Fibroblast of lung (primary cell): ENCODE measurements at regions not wholly inside any gene's neighbourhood (a gene's known extent, or its start where the extent isn't known, plus 50 kb on each side); places are given as distances from the start of the nearest gene placed in this dataset.
"Not testable (repeated sequence)": the region's sequence is repeated elsewhere in the genome, so short reads cannot be mapped to it uniquely, and the experiment has no call there.

ENCODE experiments used
- DNase-seq, 2 donors: peaks; one replicate each; pipeline versions ENCODE4 v3.0.0 to v3.0.0-alpha.2; 2010; ENCODE audit warnings: low read depth in 2 of 2
- H2AFZ ChIP-seq: 2 replicates; pipeline ENCODE4 v1.5.1; 2012; ENCODE audit warnings: low read length, control low read depth, inconsistent platforms
- H3K27ac ChIP-seq: 2 replicates; pipeline ENCODE4 v1.5.1; 2011; ENCODE audit warnings: low read length, control low read depth; ENCODE audit not compliant: insufficient read depth
- H3K27me3 ChIP-seq: 2 replicates; pipeline ENCODE4 v1.5.1; 2011; ENCODE audit warnings: mild to moderate bottlenecking, low read length; ENCODE audit not compliant: control insufficient read depth, insufficient read depth
- H3K36me3 ChIP-seq: 2 replicates; pipeline ENCODE4 v1.5.1; 2011; ENCODE audit warnings: low read length; ENCODE audit not compliant: control insufficient read depth, insufficient read depth
- H3K4me1 ChIP-seq: 2 replicates; pipeline ENCODE4 v1.5.1; 2011; ENCODE audit warnings: low read length; ENCODE audit not compliant: control insufficient read depth, insufficient read depth; ENCODE audit errors: extremely low read depth
- H3K4me2 ChIP-seq: 2 replicates; pipeline ENCODE4 v1.5.1; 2011; ENCODE audit warnings: low read length, control low read depth; ENCODE audit not compliant: insufficient read depth; ENCODE audit errors: extremely low read depth
- H3K4me3 ChIP-seq, 4 experiments: fragments of 200-600 bp in 1 of 4; sonication (generic) in 1 of 4; replicated peaks in 1 of 4; 2 replicates each; pipeline ENCODE4 v1.5.1; 2011 to 2016; ENCODE audit warnings: low read length in 4 of 4, low read depth in 3 of 4, mild to moderate bottlenecking in 3 of 4, control low read depth in 2 of 4, inconsistent platforms in 1 of 4, mixed read lengths in 1 of 4; ENCODE audit not compliant: insufficient read depth in 1 of 4; ENCODE audit errors: control extremely low read depth in 1 of 4
- H3K79me2 ChIP-seq: 2 replicates; pipeline ENCODE4 v1.5.1; 2012; ENCODE audit warnings: mild to moderate bottlenecking, low read length, inconsistent platforms; ENCODE audit not compliant: control insufficient read depth, insufficient read depth
- H3K9ac ChIP-seq: 2 replicates; pipeline ENCODE4 v1.5.1; 2011; ENCODE audit warnings: mild to moderate bottlenecking, low read length, control low read depth; ENCODE audit not compliant: insufficient read depth
- H3K9me3 ChIP-seq: 2 replicates; pipeline ENCODE4 v1.5.1; 2012; ENCODE audit warnings: low read depth, low read length; ENCODE audit not compliant: control insufficient read depth, insufficient read depth
- H4K20me1 ChIP-seq: 2 replicates; pipeline ENCODE4 v1.5.1; 2011; ENCODE audit warnings: low read length; ENCODE audit not compliant: control insufficient read depth, insufficient read depth; ENCODE audit errors: extremely low read depth
- EZH2 ChIP-seq: IDR thresholded peaks from 2 replicates; pipeline ENCODE4 v1.5.1; 2012; ENCODE audit warnings: low read length, control low read depth, mild to moderate bottlenecking; ENCODE audit errors: missing control alignments
- TF ChIP-seq, protein P1 (sequence below), 2 donors: IDR thresholded peaks in 1 of 2; conservative IDR thresholded peaks in 1 of 2; 1 replicate in 1 of 2; 2 replicates in 1 of 2; pipeline ENCODE4 v1.5.1; 2011 to 2012; ENCODE audit warnings: low read length in 2 of 2, control low read depth in 1 of 2, inconsistent platforms in 1 of 2, low read depth in 1 of 2, mild to moderate bottlenecking in 1 of 2

DNA sequence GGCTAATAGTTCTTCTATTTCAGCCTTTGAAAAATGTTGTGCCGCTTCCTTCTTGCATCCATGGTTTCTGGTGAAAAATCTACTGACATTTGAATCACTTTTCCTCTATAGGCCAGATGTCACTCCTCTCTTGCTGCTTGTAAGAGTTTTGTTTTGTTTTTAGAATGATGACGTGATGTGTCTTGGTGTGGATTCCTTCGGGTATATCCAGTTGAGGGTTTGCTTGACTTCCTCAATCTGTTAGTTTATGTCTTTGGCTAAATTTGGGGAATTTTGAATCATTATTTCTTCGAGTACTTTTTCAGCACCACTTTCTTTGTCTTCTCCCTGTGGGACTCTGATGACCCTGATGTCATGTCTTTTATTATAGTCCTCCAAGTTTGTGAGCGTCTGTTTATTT, 175.5 kb downstream of the MYLK4 start:
- peaks cover 2% of the 10 kb centered on the region for H3K4me1 ChIP-seq
- TF ChIP-seq EZH2, result no peak
- TF ChIP-seq, protein P1, sequence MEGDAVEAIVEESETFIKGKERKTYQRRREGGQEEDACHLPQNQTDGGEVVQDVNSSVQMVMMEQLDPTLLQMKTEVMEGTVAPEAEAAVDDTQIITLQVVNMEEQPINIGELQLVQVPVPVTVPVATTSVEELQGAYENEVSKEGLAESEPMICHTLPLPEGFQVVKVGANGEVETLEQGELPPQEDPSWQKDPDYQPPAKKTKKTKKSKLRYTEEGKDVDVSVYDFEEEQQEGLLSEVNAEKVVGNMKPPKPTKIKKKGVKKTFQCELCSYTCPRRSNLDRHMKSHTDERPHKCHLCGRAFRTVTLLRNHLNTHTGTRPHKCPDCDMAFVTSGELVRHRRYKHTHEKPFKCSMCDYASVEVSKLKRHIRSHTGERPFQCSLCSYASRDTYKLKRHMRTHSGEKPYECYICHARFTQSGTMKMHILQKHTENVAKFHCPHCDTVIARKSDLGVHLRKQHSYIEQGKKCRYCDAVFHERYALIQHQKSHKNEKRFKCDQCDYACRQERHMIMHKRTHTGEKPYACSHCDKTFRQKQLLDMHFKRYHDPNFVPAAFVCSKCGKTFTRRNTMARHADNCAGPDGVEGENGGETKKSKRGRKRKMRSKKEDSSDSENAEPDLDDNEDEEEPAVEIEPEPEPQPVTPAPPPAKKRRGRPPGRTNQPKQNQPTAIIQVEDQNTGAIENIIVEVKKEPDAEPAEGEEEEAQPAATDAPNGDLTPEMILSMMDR (conservative IDR thresholded peaks at IDR 0.05 in 1 of 2, IDR thresholded peaks at IDR 0.05 in 1 of 2; ENCODE audit: low read depth in 1 of 2, low read length in 2 of 2), result no peak
- no peak overlapping the region for H3K4me2 ChIP-seq
- no peak overlapping the region for H2AFZ ChIP-seq
- H3K4me3 ChIP-seq, result no peak overlapping the region
- H3K79me2 ChIP-seq, result no peaks in the 10 kb centered on the region
- no peaks in the 10 kb centered on the region for H3K9me3 ChIP-seq
- H3K27ac ChIP-seq, result no peak overlapping the region
- H3K27me3 ChIP-seq, result no peaks in the 10 kb centered on the region
- H4K20me1 ChIP-seq, result no peaks in the 10 kb centered on the region
- peak in 1 of 2 donors; percentile 54 for DNase-seq
- no peak overlapping the region for H3K9ac ChIP-seq
- H3K36me3 ChIP-seq, result no peaks in the 10 kb centered on the region

DNA sequence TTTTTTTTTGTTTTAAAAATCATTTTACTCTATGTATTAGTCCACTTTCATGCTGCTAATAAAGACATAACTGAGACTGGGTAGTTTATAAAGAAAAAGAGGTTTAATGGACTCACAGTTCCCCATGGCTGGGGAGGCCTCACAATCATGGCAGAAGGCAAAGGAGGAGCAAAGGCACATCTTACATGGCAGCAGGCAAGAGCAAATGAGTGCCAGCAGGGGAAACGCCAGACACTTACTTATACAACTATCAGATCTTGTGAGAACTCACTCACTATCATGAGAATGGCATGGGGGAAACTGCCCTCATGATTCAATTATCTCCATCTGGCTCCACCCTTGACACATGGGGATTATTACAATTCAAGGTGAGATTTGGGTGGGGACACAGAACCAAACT, 181.3 kb downstream of the MYLK4 start:
- H3K27ac ChIP-seq, H3K27me3 ChIP-seq, H3K79me2 ChIP-seq, H2AFZ ChIP-seq, H3K9ac ChIP-seq, H4K20me1 ChIP-seq, DNase-seq, H3K36me3 ChIP-seq, H3K4me2 ChIP-seq, H3K4me1 ChIP-seq, H3K4me3 ChIP-seq, H3K9me3 ChIP-seq: not testable (repeated sequence)

DNA sequence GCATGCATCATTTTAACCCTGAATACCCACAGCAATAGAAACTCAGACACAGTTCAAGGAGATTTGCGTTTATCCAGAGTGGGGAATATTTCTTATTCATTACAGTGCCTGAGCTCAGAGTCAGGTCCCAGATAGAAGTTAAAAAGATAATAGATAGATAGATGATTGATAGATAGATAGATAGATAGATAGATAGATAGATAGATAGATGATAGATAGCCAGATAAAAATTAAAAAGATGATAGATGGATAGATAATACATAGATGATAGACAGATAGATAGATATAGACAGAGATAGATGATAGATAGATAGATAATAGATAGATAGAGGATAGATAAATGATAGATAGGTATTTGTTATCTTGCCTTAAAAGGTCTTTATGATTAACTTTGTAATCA, 184.7 kb downstream of the MYLK4 start:
- Histone ChIP-seq H3K9ac (no peak overlapping the region), H3K4me3 (no peak overlapping the region), H3K27me3 (peaks cover 2% of the 10 kb centered on the region), H3K79me2 (no peaks in the 10 kb centered on the region), H4K20me1 (no peaks in the 10 kb centered on the region), H3K36me3 (no peaks in the 10 kb centered on the region), H2AFZ (no peak overlapping the region), H3K9me3 (no peaks in the 10 kb centered on the region), H3K4me1 (no peaks in the 10 kb centered on the region), H3K4me2 (no peak overlapping the region), H3K27ac (no peak overlapping the region)
- no peak for DNase-seq
- TF ChIP-seq EZH2, result no peak
- TF ChIP-seq, protein P1 (conservative IDR thresholded peaks at IDR 0.05 in 1 of 2, IDR thresholded peaks at IDR 0.05 in 1 of 2; ENCODE audit: low read depth in 1 of 2, low read length in 2 of 2), result no peak

DNA sequence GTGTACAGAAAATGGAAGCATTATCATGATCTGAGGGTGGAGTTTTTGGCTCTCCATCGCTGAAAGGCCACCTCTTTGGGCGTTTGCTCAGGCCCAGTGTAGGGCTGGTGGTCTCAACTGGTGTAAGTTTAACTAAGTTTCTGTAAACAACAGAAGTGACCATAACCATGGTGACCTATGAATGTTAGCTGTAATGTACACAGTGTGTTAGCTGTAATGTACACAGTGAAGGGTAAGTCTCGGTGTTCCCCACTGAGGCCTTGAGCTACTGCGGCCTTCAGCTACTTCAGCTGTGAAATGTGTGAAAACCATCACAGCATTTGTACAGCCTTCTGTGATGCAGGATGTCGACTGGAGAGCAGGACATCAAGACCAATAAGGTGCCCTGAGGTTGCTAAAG, 185.2 kb downstream of the MYLK4 start:
- TF ChIP-seq, protein P1 (conservative IDR thresholded peaks at IDR 0.05 in 1 of 2, IDR thresholded peaks at IDR 0.05 in 1 of 2; ENCODE audit: low read depth in 1 of 2, low read length in 2 of 2), result no peak
- TF ChIP-seq EZH2, result no peak
- H3K9ac ChIP-seq, result no peak overlapping the region
- no peak overlapping the region for H2AFZ ChIP-seq
- H4K20me1 ChIP-seq, result no peaks in the 10 kb centered on the region
- no peaks in the 10 kb centered on the region for H3K79me2 ChIP-seq
- H3K36me3 ChIP-seq, result no peaks in the 10 kb centered on the region
- H3K9me3 ChIP-seq, result no peaks in the 10 kb centered on the region
- no peak overlapping the region for H3K4me2 ChIP-seq
- H3K27ac ChIP-seq, result no peak overlapping the region
- no peak overlapping the region for H3K4me3 ChIP-seq
- no peaks in the 10 kb centered on the region for H3K4me1 ChIP-seq
- DNase-seq, result no peak
- H3K27me3 ChIP-seq, result peaks cover 2% of the 10 kb centered on the region
